HepG2 (cell line): ENCODE measurements at regions not wholly inside any gene's neighbourhood (a gene's known extent, or its start where the extent isn't known, plus 50 kb on each side); places are given as distances from the start of the nearest gene placed in this dataset.

ENCODE experiments used
- ELF3 ChIP-seq: IDR thresholded peaks from 2 replicates; pipeline ENCODE4 v1.6.1; 2016; ENCODE audit warnings: missing genetic modification reagents, missing compliant biosample characterization
- IRF9 ChIP-seq: sonication (generic); formaldehyde crosslinking; IDR thresholded peaks from 2 replicates; pipeline ENCODE4 v1.8.0; 2022; ENCODE audit warnings: missing genetic modification reagents, mild to moderate bottlenecking, borderline replicate concordance
- ONECUT2 ChIP-seq: sonication (generic); formaldehyde crosslinking; IDR thresholded peaks from 2 replicates; pipeline ENCODE4 v1.4.0; 2020; ENCODE audit warnings: missing genetic modification reagents
- SALL2 ChIP-seq: sonication (generic); formaldehyde crosslinking; IDR thresholded peaks from 2 replicates; pipeline ENCODE4 v1.8.1; 2023; ENCODE audit warnings: mild to moderate bottlenecking, missing genetic modification reagents, inconsistent platforms
- SCMH1 ChIP-seq: sonication (generic); formaldehyde crosslinking; IDR thresholded peaks from 2 replicates; pipeline ENCODE4 v1.9.0; 2021; ENCODE audit warnings: missing genetic modification reagents, mild to moderate bottlenecking, borderline replicate concordance
- SMAD1 ChIP-seq: sonication (generic); formaldehyde crosslinking; IDR thresholded peaks from 2 replicates; pipeline ENCODE4 v1.4.0; 2020; ENCODE audit warnings: missing genetic modification reagents, low read depth, mild to moderate bottlenecking, borderline replicate concordance
- SOX5 ChIP-seq: IDR thresholded peaks from 2 replicates; pipeline ENCODE4 v1.6.1; 2016; ENCODE audit warnings: borderline replicate concordance
- TOE1 ChIP-seq: sonication (generic); formaldehyde crosslinking; IDR thresholded peaks from 2 replicates; pipeline ENCODE4 v1.4.0; 2020; ENCODE audit warnings: mild to moderate bottlenecking, missing genetic modification reagents
- ZNF10 ChIP-seq: sonication (generic); formaldehyde crosslinking; IDR thresholded peaks from 2 replicates; pipeline ENCODE4 v1.4.0; 2020; ENCODE audit warnings: mild to moderate bottlenecking, low read depth, missing genetic modification reagents, borderline replicate concordance
- ZNF292 ChIP-seq: sonication (generic); formaldehyde crosslinking; IDR thresholded peaks from 2 replicates; pipeline ENCODE4 v1.8.1; 2022; ENCODE audit warnings: mild to moderate bottlenecking, low read depth, missing genetic modification reagents, borderline replicate concordance
- ZNF333 ChIP-seq: sonication (generic); formaldehyde crosslinking; IDR thresholded peaks from 2 replicates; pipeline ENCODE4 v1.4.0; 2020; ENCODE audit warnings: mild to moderate bottlenecking, missing genetic modification reagents, borderline replicate concordance
- TF ChIP-seq, protein P1 (sequence below): IDR thresholded peaks from 2 replicates; pipeline ENCODE4 v1.6.1; 2016; ENCODE audit warnings: low read depth, missing genetic modification reagents, missing compliant biosample characterization
- TF ChIP-seq, protein P2 (sequence below): sonication (generic); formaldehyde crosslinking; IDR thresholded peaks from 2 replicates; pipeline ENCODE4 v1.9.0; 2021; ENCODE audit warnings: missing genetic modification reagents, mild to moderate bottlenecking, borderline replicate concordance
- TF ChIP-seq, protein P3 (sequence below): sonication (generic); formaldehyde crosslinking; conservative IDR thresholded peaks from 2 replicates; pipeline ENCODE4 v1.4.0; 2020; ENCODE audit warnings: mild to moderate bottlenecking, missing genetic modification reagents, moderate library complexity
- TF ChIP-seq, protein P4 (sequence below): IDR thresholded peaks from 2 replicates; pipeline ENCODE4 v1.6.1; 2016; ENCODE audit warnings: missing compliant biosample characterization, missing genetic modification reagents, borderline replicate concordance

- TF ChIP-seq, protein P1, sequence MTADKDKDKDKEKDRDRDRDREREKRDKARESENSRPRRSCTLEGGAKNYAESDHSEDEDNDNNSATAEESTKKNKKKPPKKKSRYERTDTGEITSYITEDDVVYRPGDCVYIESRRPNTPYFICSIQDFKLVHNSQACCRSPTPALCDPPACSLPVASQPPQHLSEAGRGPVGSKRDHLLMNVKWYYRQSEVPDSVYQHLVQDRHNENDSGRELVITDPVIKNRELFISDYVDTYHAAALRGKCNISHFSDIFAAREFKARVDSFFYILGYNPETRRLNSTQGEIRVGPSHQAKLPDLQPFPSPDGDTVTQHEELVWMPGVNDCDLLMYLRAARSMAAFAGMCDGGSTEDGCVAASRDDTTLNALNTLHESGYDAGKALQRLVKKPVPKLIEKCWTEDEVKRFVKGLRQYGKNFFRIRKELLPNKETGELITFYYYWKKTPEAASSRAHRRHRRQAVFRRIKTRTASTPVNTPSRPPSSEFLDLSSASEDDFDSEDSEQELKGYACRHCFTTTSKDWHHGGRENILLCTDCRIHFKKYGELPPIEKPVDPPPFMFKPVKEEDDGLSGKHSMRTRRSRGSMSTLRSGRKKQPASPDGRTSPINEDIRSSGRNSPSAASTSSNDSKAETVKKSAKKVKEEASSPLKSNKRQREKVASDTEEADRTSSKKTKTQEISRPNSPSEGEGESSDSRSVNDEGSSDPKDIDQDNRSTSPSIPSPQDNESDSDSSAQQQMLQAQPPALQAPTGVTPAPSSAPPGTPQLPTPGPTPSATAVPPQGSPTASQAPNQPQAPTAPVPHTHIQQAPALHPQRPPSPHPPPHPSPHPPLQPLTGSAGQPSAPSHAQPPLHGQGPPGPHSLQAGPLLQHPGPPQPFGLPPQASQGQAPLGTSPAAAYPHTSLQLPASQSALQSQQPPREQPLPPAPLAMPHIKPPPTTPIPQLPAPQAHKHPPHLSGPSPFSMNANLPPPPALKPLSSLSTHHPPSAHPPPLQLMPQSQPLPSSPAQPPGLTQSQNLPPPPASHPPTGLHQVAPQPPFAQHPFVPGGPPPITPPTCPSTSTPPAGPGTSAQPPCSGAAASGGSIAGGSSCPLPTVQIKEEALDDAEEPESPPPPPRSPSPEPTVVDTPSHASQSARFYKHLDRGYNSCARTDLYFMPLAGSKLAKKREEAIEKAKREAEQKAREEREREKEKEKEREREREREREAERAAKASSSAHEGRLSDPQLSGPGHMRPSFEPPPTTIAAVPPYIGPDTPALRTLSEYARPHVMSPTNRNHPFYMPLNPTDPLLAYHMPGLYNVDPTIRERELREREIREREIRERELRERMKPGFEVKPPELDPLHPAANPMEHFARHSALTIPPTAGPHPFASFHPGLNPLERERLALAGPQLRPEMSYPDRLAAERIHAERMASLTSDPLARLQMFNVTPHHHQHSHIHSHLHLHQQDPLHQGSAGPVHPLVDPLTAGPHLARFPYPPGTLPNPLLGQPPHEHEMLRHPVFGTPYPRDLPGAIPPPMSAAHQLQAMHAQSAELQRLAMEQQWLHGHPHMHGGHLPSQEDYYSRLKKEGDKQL (CRISPR knock-in tag) = no peak
- TF ChIP-seq SOX5 (CRISPR knock-in tag) = peak; percentile 58; the same call in 1 of the 2 replicates
- no peak for TF ChIP-seq SMAD1 (CRISPR knock-in tag)
- TF ChIP-seq, protein P2, sequence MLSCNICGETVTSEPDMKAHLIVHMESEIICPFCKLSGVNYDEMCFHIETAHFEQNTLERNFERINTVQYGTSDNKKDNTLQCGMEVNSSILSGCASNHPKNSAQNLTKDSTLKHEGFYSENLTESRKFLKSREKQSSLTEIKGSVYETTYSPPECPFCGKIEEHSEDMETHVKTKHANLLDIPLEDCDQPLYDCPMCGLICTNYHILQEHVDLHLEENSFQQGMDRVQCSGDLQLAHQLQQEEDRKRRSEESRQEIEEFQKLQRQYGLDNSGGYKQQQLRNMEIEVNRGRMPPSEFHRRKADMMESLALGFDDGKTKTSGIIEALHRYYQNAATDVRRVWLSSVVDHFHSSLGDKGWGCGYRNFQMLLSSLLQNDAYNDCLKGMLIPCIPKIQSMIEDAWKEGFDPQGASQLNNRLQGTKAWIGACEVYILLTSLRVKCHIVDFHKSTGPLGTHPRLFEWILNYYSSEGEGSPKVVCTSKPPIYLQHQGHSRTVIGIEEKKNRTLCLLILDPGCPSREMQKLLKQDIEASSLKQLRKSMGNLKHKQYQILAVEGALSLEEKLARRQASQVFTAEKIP = no peak
- TF ChIP-seq IRF9 (CRISPR knock-in tag) = no peak
- no peak for TF ChIP-seq TOE1 (CRISPR knock-in tag)
- TF ChIP-seq ZNF333 = no peak
- no peak for TF ChIP-seq SCMH1 (CRISPR knock-in tag)
- TF ChIP-seq ELF3 (CRISPR knock-in tag) = 0 out of 2 replicates have a peak, but pooled peaks have one; percentile 29
- TF ChIP-seq, protein P3, sequence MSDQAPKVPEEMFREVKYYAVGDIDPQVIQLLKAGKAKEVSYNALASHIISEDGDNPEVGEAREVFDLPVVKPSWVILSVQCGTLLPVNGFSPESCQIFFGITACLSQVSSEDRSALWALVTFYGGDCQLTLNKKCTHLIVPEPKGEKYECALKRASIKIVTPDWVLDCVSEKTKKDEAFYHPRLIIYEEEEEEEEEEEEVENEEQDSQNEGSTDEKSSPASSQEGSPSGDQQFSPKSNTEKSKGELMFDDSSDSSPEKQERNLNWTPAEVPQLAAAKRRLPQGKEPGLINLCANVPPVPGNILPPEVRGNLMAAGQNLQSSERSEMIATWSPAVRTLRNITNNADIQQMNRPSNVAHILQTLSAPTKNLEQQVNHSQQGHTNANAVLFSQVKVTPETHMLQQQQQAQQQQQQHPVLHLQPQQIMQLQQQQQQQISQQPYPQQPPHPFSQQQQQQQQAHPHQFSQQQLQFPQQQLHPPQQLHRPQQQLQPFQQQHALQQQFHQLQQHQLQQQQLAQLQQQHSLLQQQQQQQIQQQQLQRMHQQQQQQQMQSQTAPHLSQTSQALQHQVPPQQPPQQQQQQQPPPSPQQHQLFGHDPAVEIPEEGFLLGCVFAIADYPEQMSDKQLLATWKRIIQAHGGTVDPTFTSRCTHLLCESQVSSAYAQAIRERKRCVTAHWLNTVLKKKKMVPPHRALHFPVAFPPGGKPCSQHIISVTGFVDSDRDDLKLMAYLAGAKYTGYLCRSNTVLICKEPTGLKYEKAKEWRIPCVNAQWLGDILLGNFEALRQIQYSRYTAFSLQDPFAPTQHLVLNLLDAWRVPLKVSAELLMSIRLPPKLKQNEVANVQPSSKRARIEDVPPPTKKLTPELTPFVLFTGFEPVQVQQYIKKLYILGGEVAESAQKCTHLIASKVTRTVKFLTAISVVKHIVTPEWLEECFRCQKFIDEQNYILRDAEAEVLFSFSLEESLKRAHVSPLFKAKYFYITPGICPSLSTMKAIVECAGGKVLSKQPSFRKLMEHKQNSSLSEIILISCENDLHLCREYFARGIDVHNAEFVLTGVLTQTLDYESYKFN = peak; percentile 19; the same call in 1 of the 2 replicates
- TF ChIP-seq, protein P4, sequence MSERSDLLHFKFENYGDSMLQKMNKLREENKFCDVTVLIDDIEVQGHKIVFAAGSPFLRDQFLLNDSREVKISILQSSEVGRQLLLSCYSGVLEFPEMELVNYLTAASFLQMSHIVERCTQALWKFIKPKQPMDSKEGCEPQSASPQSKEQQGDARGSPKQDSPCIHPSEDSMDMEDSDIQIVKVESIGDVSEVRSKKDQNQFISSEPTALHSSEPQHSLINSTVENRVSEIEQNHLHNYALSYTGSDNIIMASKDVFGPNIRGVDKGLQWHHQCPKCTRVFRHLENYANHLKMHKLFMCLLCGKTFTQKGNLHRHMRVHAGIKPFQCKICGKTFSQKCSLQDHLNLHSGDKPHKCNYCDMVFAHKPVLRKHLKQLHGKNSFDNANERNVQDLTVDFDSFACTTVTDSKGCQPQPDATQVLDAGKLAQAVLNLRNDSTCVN (CRISPR knock-in tag) = no peak
- TF ChIP-seq ZNF10 (CRISPR knock-in tag) = no peak
- no peak for TF ChIP-seq SALL2
- TF ChIP-seq ZNF292 (CRISPR knock-in tag) = no peak
- no peak for TF ChIP-seq ONECUT2
Observed at GRCh38 chr22:22960307-22960706, 72.7 kb downstream of the IGLL5 start (continued).
